Activated CD4-positive, CD25-positive, alpha-beta regulatory T cell (primary cell): ENCODE measurements at regions not wholly inside any gene's neighbourhood (a gene's known extent, or its start where the extent isn't known, plus 50 kb on each side); places are given as distances from the start of the nearest gene placed in this dataset.
A peak's percentile ranks its signal among the peaks of the same experiment; 100 is the strongest.
"Not testable (repeated sequence)": the region's sequence is repeated elsewhere in the genome, so short reads cannot be mapped to it uniquely, and the experiment has no call there.

Experiments used
- DNase-seq, 4 experiments: peaks; one replicate each; lab custom pipeline; 2025; lab: John Stamatoyannopoulos, UW

- no peak for DNase-seq
Measured at GRCh38 chr22:49525801-49526535, 301.7 kb downstream of the BRD1 start.

DNA sequence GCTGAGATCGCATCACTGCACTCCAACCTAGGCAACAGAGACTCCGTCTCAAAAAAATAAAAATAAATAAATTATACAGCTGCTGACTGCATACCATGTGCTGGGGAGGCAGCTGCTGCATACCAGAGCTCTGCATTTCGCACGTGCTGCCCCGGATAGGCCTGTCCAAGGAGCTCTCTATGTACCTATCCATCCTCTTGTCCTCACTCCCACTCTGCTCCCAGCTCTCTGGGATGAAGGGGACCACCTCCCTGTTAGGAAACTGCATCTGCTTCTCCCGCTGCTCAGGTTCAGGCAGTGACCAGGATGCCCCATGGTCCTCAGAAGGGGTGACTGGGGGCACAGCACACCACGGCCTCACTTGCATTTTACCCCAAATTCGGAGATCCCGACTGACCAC, 302.3 kb downstream of the BRD1 start:
- DNase-seq = no peak

DNA sequence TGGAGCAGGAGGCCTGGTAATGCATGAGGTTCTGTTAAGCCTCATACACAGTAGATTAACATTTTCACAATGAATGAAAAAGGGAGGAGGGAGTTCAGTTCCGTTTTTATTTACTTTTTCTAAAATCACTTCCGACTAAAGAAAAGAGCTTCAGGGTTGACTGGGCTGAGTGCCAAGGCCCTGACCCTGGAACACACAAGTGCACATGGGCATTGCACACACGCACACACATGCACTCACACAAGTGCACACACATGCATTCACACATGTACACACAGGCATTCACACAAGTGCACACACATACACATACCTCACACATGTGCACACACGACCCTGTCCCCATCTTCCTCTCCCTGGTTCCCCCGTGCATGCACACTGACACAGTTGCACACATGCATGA, 303.3 kb downstream of the BRD1 start:
- no peak for DNase-seq

- no peak for DNase-seq
Measured at GRCh38 chr22:49523374-49524008, 304.2 kb downstream of the BRD1 start.

DNA sequence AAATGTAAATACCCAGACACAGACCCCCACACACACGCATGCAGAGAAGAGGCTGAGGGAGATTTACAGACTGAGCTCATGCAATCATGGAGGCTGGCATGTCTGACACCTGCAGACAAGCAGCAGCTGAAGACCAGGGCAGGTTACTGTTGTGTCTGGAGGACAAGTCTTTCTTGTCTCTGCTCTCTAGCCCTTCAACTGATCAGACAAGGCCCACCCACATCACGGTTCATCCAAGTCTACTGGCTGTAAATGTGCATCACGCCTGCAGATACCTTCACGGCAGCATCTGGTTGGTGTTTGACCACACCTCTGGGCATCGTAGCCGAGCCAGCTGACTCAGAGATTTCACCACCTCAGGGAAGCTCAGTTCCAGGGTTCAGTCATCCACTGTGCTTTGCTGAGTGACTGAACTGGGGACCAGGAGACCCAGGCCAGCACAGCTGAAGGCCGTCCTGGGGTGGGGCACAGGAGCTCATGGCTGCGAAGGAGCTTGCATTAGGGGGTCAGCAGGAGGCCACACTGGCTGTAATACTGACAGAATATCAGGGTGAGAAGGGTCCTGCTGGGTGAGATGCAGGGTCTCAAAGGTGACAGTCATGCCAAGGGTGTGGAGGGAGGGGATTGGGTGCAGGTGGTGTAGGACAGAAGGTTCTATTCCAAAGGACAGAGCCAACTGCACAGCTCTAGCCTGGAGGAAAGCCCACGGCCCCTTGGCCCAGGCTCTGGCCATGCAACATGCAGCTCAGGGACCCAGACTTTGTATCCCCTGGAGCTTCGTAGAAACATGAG, 304.9 kb downstream of the BRD1 start:
- no peak for DNase-seq

DNA sequence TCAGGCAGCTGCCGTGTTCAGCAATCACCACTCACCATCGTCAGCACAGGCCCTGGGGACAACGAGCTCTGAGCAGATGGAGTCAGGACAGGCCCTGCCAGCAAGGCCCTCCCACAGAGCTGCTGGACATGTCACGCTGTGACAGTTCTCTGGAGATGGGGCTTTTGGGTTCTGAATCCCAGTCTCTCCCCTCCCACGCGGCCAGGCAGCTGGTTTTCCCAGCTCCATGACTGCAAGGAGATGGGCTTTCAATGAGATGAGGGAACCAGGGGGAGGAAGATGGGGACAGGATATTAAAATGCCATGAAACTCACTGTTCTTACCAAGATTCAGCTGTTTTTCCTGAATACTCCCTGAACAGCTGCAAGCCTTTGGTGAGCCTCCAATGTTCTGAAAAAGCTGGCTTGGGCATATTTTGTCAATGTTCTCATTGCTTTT, 305.9 kb downstream of the BRD1 start:
- DNase-seq = no peak

DNA sequence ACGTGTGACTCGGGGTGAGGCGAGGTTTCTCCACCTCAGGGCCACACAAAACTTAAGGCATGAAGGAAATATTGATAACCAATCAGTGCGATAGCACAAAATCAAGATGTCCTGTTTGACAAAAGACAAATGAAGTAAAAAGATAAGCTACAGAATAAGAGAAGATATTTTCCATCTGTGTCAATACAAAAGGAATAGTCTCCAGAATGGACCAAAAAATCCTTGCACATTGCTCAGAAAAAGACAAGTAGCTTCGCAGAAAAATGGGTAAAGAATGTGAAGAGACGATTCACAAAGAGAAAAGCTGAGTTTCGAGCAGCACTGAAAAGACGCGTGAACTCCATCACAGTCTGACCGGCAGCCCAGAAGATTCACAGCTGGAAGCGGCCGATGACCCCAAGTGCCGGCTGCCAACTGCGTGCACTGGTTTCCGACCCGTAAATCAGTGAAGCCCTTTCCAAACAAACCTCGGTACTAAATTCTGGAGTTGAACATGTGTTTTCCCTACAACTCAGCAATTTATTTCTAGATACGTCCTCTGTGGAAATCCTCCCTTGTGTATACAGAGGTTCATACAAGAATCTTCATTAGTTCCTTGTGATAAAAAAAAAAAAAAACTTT, 308.4 kb downstream of the BRD1 start:
- no peak for DNase-seq

DNA sequence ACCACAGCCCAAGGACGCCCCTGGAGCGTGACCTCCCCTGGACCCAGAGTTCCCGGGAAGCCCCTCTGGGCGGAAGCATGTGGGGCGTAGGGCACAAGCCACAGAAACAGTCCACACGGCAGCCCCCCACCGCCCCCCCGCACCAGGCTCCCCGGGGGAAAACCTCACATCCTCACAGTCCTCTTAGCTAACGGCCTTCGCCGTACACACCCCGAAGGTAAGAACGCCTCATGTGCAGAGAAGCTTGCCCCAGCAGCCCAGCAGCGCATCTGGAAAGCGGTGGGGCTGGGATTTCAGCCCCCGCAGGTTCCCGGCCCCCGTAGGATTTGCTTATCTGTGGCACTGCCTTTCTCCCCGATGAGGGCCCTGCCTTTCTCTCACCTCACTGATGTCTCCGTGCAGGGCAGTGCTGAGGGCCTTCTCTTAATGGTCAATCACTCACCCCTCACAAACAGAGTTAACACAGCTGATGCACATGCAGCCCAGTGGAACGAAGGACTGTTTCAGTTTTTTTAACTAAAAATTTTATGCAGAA, 309.2 kb downstream of the BRD1 start:
- DNase-seq = no peak

DNA sequence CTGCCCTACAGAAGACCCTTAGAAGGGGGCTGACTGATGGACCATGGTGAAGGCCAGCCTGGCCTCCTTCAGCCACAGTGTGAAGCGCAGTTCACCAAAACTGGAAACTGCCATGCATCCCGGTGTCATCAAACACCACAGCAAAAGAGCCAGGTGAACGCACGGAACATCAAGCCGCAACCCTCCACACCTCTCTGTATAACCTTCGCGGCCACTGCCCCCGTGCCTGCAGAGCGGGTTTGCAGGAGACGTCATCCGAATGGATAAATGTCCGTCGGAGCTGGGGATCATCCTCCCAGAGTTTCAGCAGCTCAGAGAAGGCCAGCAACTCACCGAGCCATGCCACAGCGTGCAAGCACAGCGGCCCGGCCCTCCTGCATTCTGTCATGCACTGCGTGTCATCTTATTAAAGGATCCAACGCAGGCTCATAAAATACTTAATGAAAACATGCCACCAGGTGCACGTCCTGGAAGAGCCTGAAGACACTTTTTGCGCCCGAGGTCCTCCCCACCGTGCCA, 309.9 kb downstream of the BRD1 start:
- no peak for DNase-seq

- DNase-seq = peak; percentile 50 to 73 (median 63)
Measured at GRCh38 chr22:49517211-49517610, 310.5 kb downstream of the BRD1 start.

DNA sequence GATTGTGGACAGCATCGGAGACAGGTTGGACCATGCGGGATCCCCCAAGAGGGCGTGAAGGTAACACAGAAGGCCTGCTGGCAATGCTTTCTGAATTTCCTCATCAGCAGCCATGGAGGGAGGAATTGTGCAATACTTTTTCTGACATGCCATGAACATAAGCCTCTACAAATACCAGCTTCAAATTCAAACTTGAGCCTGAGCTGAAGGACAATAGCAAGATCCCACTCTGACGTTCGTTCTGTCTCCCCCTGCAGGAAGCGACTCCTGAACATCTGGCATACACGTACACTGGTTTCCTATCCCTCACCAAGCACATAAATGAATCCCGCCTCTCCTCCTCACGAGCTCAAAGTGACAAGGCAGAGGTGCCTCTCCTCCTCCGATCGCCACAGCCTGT, 312.2 kb downstream of the BRD1 start:
- no peak for DNase-seq

- DNase-seq = no peak
Measured at GRCh38 chr22:49514641-49515040, 313.0 kb downstream of the BRD1 start.

GRCh38 chr22:49514211-49514610, 313.5 kb downstream of the BRD1 start:
- DNase-seq = no peak

GRCh38 chr22:49513358-49513851, 314.3 kb downstream of the BRD1 start:
- no peak for DNase-seq

- no peak for DNase-seq
Measured at GRCh38 chr22:49512487-49513165, 315.0 kb downstream of the BRD1 start.

DNA sequence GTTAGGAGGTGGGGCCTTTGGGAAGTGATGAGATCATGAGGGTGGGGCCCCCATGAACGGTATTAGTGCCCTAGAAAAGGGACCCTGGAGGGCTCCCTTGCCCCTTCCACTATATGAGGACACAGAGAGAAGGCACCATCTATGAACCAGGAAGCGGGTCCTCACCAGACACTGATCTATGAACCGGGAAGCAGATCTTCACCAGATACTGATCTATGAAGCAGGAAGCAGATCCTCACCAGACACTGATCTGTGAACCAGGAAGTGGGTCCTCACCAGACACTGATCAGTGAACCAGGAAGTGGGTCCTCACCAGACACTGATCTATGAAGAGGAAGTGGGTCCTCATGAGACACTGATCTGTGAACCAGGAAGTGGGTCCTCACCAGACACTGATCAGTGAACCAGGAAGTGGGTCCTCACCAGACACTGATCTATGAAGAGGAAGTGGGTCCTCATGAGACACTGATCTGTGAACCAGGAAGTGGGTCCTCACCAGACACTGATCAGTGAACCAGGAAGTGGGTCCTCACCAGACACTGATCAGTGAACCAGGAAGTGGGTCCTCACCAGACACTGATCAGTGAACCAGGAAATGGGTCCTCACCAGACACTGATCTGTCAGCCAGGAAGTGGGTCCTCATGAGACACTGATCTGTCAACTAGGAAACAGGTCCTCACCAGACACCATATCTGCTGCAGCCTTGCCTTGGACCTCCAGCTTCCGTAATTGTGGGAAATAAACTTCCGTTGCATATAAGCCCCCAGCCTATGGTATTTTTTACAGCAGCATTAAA, 316.1 kb downstream of the BRD1 start:
- DNase-seq = not testable (repeated sequence)

DNA sequence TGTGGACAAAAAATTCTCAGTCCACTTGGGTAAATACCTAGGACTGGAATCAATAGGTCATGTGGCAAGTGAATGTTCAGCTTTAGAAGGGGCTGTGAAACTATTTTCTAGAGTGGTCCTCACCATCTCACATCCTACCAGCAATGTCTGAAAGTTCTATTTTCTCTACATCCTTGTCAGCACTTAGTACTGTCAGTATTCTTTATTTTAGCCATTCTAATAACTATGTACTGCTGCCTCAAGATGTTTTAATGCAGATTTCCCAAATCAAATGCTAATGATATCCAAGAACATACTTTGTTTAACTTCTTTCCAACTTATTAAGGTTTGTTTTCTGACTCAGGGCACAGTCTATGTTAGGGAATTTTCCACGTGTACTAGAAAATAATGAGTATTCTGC, 317.0 kb downstream of the BRD1 start:
- DNase-seq = no peak

GRCh38 chr22:49509016-49509415, 318.7 kb downstream of the BRD1 start:
- no peak for DNase-seq

DNA sequence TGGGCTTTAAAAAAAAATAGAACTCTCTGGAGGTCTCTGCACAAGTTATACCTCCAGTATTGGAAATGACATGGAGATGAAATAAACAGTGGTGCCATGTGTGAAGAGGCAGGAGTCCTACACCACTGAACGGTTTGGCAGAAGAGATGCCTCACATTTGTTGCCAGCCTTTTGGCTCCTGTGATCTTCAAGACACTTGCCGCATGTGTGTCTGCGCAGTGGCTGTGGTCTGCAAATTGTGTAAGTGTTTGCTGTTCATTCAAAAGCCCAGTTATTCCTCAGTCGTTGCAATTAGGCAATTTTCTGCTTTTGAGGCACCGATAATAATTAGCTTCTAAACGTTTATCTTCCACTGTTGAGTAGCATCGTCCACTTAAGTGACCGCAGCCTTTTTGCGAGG, 319.1 kb downstream of the BRD1 start:
- DNase-seq = no peak

DNA sequence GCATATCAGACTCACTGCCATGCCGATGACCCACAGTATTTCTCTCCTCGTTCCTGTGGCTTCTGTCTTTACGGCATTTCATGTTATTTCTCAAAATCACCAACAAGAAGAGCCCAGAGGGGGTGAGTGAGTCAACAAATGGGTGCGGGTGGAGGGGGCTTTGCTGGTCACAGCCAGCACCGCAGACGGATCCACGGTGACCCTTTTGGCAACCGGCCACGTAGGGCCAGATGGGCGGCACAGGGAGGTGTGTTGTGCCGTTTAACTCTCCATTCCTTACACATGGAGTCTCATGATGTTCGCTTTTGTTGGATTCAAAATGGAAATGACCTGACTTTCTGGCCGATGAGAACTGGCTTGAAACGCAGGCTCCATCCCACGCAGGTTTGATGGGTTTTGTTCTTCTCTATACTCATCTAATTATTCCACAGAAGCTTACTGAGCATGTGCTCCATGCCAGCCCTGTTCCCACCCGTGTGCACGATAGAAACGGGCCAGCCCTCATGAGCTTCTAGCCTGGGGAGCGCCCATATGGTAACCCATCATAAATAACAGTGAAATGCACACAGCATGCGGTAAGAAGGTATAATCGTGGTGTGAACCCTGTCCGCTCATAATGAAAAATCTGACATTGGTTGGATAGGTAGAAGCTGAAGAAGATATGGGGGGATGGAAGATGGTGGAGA, 319.9 kb downstream of the BRD1 start:
- DNase-seq = no peak
